CD4-positive, alpha-beta T cell (primary cell): ENCODE measurements at regions not wholly inside any gene's neighbourhood (a gene's known extent, or its start where the extent isn't known, plus 50 kb on each side); places are given as distances from the start of the nearest gene placed in this dataset.

Source experiments
- ATAC-seq: fragments of 200-7000 bp; cut with Tn5 transposase; one replicate; pipeline ENCODE4 v1.10.0; 2022; ENCODE audit warnings: mild to moderate bottlenecking; ENCODE audit not compliant: poor library complexity
- CTCF ChIA-PET: fragments of 350-600 bp; sonication (Branson Sonifier 250); formaldehyde crosslinking; loops from one replicate; lab custom pipeline; 2021; ENCODE audit warnings: antibody characterized with exemption, inconsistent platforms; lab: Charles Lee
- POLR2A ChIA-PET: fragments of 350-600 bp; sonication (Branson Sonifier 250); formaldehyde crosslinking; loops from one replicate; lab custom pipeline; 2021; ENCODE audit warnings: antibody characterized with exemption, inconsistent platforms; lab: Charles Lee
- DNase-seq, 14 experiments: peaks; one replicate each; pipeline ENCODE4 v3.0.0-alpha.2; 2013 to 2020; ENCODE audit warnings: mixed read lengths in 2 of 14
- H3K27ac ChIP-seq, 2 donors: one replicate each; pipeline versions ENCODE4 v1.5.1 to v1.7.0; 2013; ENCODE audit warnings: low read length in 2 of 2, low read depth in 1 of 2, mild to moderate bottlenecking in 1 of 2
- H3K27me3 ChIP-seq, 2 experiments: 1 replicate in 1 of 2; 2 replicates in 1 of 2; pipeline versions ENCODE4 v1.6.1 to v1.7.0; 2013; ENCODE audit warnings: low read length in 2 of 2, control low read depth in 1 of 2, mild to moderate bottlenecking in 1 of 2, moderate library complexity in 1 of 2; ENCODE audit not compliant: insufficient read depth in 2 of 2, control insufficient read depth in 1 of 2
- H3K36me3 ChIP-seq: one replicate; pipeline ENCODE4 v1.6.1; 2013; ENCODE audit warnings: low read length, control low read depth; ENCODE audit not compliant: insufficient read depth
- H3K4me1 ChIP-seq: one replicate; pipeline ENCODE4 v1.6.1; 2013; ENCODE audit warnings: low read length, control low read depth; ENCODE audit not compliant: insufficient read depth
- H3K4me3 ChIP-seq: one replicate; pipeline ENCODE4 v1.5.1; 2013; ENCODE audit warnings: mild to moderate bottlenecking, low read length, moderate library complexity
- H3K9me3 ChIP-seq, 2 experiments: 1 replicate in 1 of 2; 2 replicates in 1 of 2; pipeline versions ENCODE4 v1.6.1 to v1.7.0; 2013; ENCODE audit warnings: low read length in 2 of 2, mild to moderate bottlenecking in 2 of 2, control low read depth in 1 of 2, moderate library complexity in 1 of 2; ENCODE audit not compliant: control insufficient read depth in 1 of 2, insufficient read depth in 1 of 2
- H3K27ac Mint-ChIP-seq: one replicate; pipeline ENCODE4 v1.8.0; 2020; ENCODE audit warnings: mixed read lengths
- H3K27me3 Mint-ChIP-seq: one replicate; pipeline ENCODE4 v1.8.0; 2021; ENCODE audit warnings: mixed read lengths
- H3K36me3 Mint-ChIP-seq: one replicate; pipeline ENCODE4 v1.8.0; 2021; ENCODE audit warnings: low read depth, mixed read lengths
- H3K4me1 Mint-ChIP-seq: one replicate; pipeline ENCODE4 v1.8.0; 2021; ENCODE audit warnings: low read depth, mixed read lengths
- H3K4me3 Mint-ChIP-seq: one replicate; pipeline ENCODE4 v1.8.0; 2020; ENCODE audit warnings: mild to moderate bottlenecking, mixed read lengths
- H3K9me3 Mint-ChIP-seq: one replicate; pipeline ENCODE4 v1.8.0; 2020; ENCODE audit warnings: mixed read lengths
- CTCF ChIP-seq: fragments of 200-600 bp; IDR thresholded peaks from one replicate; pipeline ENCODE4 v1.8.0; 2022; ENCODE audit warnings: antibody characterized with exemption, mild to moderate bottlenecking
- intact Hi-C, 2 experiments: fragments of 100-400 bp; cut with DNase I in 1 of 2; cut with micrococcal nuclease in 1 of 2; formaldehyde crosslinking; loops; one replicate each; pipeline versions ENCODE4 v1.15.1 to v1.9.0; 2023 to 2025; cut with DNase I, micrococcal nuclease

GRCh38 chr2:217652761-217653639, 349.8 kb downstream of the TNS1 start:
- H3K27ac Mint-ChIP-seq, result no peak overlapping the region
- no peaks in the 10 kb centered on the region for H3K9me3 Mint-ChIP-seq
- intact Hi-C loops, result no loop called here
- no peaks in the 10 kb centered on the region for H3K27me3 Mint-ChIP-seq
- no peaks in the 10 kb centered on the region for H3K27me3 ChIP-seq
- no peak for TF ChIP-seq CTCF
- H3K4me3 ChIP-seq, result no peak overlapping the region
- H3K36me3 Mint-ChIP-seq, result no peaks in the 10 kb centered on the region
- CTCF ChIA-PET, result interaction anchor here (0.6 kb wide), 1 partner anchor 414 kb away, joined by 3 read pairs; no protein-coding TSS in a partner anchor
- ATAC-seq (no peak), DNase-seq (no peak)
- H3K4me1 Mint-ChIP-seq, result peaks cover 6% of the 10 kb centered on the region
- no peaks in the 10 kb centered on the region for H3K36me3 ChIP-seq
- POLR2A ChIA-PET, result no interaction called here
- no peak overlapping the region for H3K4me3 Mint-ChIP-seq
- no peaks in the 10 kb centered on the region for H3K4me1 ChIP-seq
- H3K9me3 ChIP-seq, result no peaks in the 10 kb centered on the region
- H3K27ac ChIP-seq, result no peak overlapping the region

DNA sequence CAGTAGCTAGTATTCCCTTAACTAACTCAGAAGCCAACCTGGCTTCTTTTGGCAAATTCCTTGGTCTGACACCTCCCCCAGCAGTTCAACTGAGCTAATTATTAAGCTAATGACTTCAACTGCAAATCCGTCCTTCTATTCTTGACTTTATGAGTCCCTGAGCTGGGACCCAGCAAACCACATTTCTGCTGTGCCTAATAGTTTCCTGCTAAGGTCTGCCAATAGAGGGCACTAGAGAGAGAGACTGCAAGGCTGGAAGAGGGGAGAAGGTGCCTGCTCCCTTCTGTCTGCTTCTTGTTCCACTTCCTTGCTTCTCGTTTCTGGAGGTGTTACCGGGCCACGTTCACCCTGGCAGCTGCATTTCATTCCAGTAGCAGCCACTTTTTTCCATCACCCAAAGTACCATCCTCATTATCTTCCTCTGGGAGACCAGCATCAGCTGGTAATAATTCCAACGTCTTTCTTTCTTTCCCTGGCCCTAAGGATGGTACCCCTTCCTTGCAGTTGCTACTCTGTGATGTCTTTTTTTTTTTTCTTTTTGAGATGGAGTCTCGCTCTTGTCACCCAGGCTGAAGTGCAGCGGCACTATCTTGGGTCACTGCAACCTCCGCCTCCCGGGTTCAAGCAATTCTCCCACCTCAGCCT, 352.0 kb downstream of the TNS1 start:
- no peak overlapping the region for H3K4me3 Mint-ChIP-seq
- POLR2A ChIA-PET, result no interaction called here
- CTCF ChIA-PET, result no interaction called here
- Histone ChIP-seq H3K4me1 (no peaks in the 10 kb centered on the region), H3K36me3 (no peaks in the 10 kb centered on the region), H3K27me3 (no peaks in the 10 kb centered on the region), H3K27ac (no peak overlapping the region), H3K4me3 (no peak overlapping the region), H3K9me3 (no peaks in the 10 kb centered on the region)
- ATAC-seq (peak; percentile 29), DNase-seq (peak in 4 of 14 experiments; percentile 19 to 47 (median 40))
- TF ChIP-seq CTCF, result peak; percentile 41
- H3K36me3 Mint-ChIP-seq, result no peaks in the 10 kb centered on the region
- intact Hi-C loops, result no loop called here
- no peaks in the 10 kb centered on the region for H3K27me3 Mint-ChIP-seq
- peaks cover 6% of the 10 kb centered on the region for H3K4me1 Mint-ChIP-seq
- H3K27ac Mint-ChIP-seq, result no peak overlapping the region
- H3K9me3 Mint-ChIP-seq, result no peaks in the 10 kb centered on the region

DNA sequence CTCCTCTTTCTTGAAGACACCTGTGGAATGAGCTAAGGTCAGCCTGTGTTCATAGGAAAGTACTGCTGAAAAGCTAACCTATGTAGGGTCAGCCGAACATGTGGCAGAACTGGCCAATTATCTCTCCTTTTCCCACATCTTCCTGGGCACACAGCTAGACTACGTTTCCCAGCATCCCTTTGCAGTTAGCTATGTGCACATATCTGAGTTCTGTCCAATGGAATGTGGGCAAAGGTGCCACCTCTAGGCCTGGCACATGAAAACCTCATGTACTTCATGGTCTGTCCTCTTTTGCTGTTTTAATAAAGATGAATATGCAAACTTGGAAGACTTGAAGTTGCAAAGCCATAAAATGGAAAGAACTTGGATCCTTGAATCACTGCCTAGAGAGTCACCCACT, 352.6 kb downstream of the TNS1 start:
- DNase-seq (no peak), ATAC-seq (no peak)
- H3K9me3 Mint-ChIP-seq, result no peaks in the 10 kb centered on the region
- no peak overlapping the region for H3K4me3 ChIP-seq
- no peaks in the 10 kb centered on the region for H3K9me3 ChIP-seq
- no peak for TF ChIP-seq CTCF
- ChIA-PET CTCF (no interaction called here), POLR2A (no interaction called here)
- no peaks in the 10 kb centered on the region for H3K36me3 ChIP-seq
- peaks cover 6% of the 10 kb centered on the region for H3K4me1 Mint-ChIP-seq
- H3K4me1 ChIP-seq, result no peaks in the 10 kb centered on the region
- H3K36me3 Mint-ChIP-seq, result no peaks in the 10 kb centered on the region
- no peak overlapping the region for H3K4me3 Mint-ChIP-seq
- H3K27me3 Mint-ChIP-seq, result no peaks in the 10 kb centered on the region
- intact Hi-C loops, result no loop called here
- no peak overlapping the region for H3K27ac Mint-ChIP-seq
- no peak overlapping the region for H3K27ac ChIP-seq
- H3K27me3 ChIP-seq, result no peaks in the 10 kb centered on the region
